Mammary epithelial cell (primary cell): ENCODE measurements at regions not wholly inside any gene's neighbourhood (a gene's known extent, or its start where the extent isn't known, plus 50 kb on each side); places are given as distances from the start of the nearest gene placed in this dataset.

Experiments used
- EZH2 ChIP-seq: IDR thresholded peaks from 2 replicates; pipeline ENCODE4 v1.6.1; 2012; ENCODE audit warnings: low read length, inconsistent platforms, borderline replicate concordance
- TF ChIP-seq, protein P1 (sequence below), 2 donors: IDR thresholded peaks in 1 of 2; conservative IDR thresholded peaks in 1 of 2; 2 replicates each; pipeline ENCODE4 v1.5.1; 2011 to 2012; ENCODE audit warnings: inconsistent platforms in 2 of 2, low read length in 2 of 2, mild to moderate bottlenecking in 2 of 2, control low read depth in 1 of 2, low read depth in 1 of 2; ENCODE audit not compliant: insufficient read depth in 1 of 2; ENCODE audit errors: extremely low read depth in 1 of 2

- TF ChIP-seq, protein P1, sequence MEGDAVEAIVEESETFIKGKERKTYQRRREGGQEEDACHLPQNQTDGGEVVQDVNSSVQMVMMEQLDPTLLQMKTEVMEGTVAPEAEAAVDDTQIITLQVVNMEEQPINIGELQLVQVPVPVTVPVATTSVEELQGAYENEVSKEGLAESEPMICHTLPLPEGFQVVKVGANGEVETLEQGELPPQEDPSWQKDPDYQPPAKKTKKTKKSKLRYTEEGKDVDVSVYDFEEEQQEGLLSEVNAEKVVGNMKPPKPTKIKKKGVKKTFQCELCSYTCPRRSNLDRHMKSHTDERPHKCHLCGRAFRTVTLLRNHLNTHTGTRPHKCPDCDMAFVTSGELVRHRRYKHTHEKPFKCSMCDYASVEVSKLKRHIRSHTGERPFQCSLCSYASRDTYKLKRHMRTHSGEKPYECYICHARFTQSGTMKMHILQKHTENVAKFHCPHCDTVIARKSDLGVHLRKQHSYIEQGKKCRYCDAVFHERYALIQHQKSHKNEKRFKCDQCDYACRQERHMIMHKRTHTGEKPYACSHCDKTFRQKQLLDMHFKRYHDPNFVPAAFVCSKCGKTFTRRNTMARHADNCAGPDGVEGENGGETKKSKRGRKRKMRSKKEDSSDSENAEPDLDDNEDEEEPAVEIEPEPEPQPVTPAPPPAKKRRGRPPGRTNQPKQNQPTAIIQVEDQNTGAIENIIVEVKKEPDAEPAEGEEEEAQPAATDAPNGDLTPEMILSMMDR (conservative IDR thresholded peaks at IDR 0.05 in 1 of 2, IDR thresholded peaks at IDR 0.05 in 1 of 2; ENCODE audit: extremely low read depth in 1 of 2, insufficient read depth in 1 of 2, low read depth in 1 of 2, low read length in 2 of 2) = no peak
- TF ChIP-seq EZH2 = no peak
Observed at GRCh38 chr6:113526553-113526952, 330.6 kb upstream of the MARCKS start.
